Sigmoid colon (tissue), 4 donors: ENCODE measurements at regions not wholly inside any gene's neighbourhood (a gene's known extent, or its start where the extent isn't known, plus 50 kb on each side); places are given as distances from the start of the nearest gene placed in this dataset.

ENCODE experiments used
- EP300 ChIP-seq, 4 donors: sonication (generic); formaldehyde crosslinking; IDR thresholded peaks; one replicate each; pipeline ENCODE4 v1.6.1; 2017; ENCODE audit warnings: antibody characterized with exemption in 4 of 4
- POLR2A ChIP-seq, 2 donors: fragments of 450-650 bp; IDR thresholded peaks; one replicate each; pipeline ENCODE4 v1.6.1; 2016; ENCODE audit warnings: antibody characterized with exemption in 2 of 2, mild to moderate bottlenecking in 2 of 2, moderate library complexity in 2 of 2
- POLR2AphosphoS5 ChIP-seq, 4 donors: sonication (generic); formaldehyde crosslinking; IDR thresholded peaks; one replicate each; pipeline ENCODE4 v1.6.1; 2017; ENCODE audit warnings: antibody characterized with exemption in 4 of 4
- TF ChIP-seq, protein P1 (sequence below), 4 experiments: fragments of 450-650 bp in 3 of 4; fragments of 200-600 bp in 1 of 4; IDR thresholded peaks; one replicate each; pipeline ENCODE4 v1.5.1; 2016 to 2019; ENCODE audit warnings: antibody characterized with exemption in 4 of 4, mild to moderate bottlenecking in 3 of 4, moderate library complexity in 2 of 4

DNA sequence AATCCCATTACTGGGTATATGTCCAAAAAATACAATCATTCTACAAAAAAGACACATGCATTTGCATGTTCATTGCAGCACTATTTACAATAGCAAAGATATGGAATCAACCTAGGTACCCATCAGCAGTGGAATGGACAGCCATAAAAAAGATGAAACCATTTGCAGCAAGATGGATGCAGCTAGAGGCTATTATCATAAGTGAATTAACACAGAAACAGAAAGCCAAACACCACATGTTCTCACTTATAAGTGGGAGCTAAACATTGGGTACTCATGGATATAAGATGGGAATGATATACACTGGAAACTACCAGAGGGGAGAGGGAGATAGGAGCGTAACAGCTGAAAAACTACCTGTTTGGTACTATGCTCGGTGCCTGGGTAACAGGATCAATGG is 154.0 kb downstream of the TMEM26 start:
- no peak for TF ChIP-seq POLR2A (IDR thresholded peaks at IDR 0.05)
- TF ChIP-seq, protein P1, sequence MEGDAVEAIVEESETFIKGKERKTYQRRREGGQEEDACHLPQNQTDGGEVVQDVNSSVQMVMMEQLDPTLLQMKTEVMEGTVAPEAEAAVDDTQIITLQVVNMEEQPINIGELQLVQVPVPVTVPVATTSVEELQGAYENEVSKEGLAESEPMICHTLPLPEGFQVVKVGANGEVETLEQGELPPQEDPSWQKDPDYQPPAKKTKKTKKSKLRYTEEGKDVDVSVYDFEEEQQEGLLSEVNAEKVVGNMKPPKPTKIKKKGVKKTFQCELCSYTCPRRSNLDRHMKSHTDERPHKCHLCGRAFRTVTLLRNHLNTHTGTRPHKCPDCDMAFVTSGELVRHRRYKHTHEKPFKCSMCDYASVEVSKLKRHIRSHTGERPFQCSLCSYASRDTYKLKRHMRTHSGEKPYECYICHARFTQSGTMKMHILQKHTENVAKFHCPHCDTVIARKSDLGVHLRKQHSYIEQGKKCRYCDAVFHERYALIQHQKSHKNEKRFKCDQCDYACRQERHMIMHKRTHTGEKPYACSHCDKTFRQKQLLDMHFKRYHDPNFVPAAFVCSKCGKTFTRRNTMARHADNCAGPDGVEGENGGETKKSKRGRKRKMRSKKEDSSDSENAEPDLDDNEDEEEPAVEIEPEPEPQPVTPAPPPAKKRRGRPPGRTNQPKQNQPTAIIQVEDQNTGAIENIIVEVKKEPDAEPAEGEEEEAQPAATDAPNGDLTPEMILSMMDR (IDR thresholded peaks at IDR 0.05), result no peak
- TF ChIP-seq POLR2AphosphoS5 (IDR thresholded peaks at IDR 0.05), result no peak
- TF ChIP-seq EP300 (IDR thresholded peaks at IDR 0.05), result no peak
